C4-2B (cell line): ENCODE measurements at regions not wholly inside any gene's neighbourhood (a gene's known extent, or its start where the extent isn't known, plus 50 kb on each side); places are given as distances from the start of the nearest gene placed in this dataset.

Experiments used
- H3K27ac ChIP-seq: fragments of 450-650 bp; 2 replicates; pipeline ENCODE4 v1.5.1; 2017
- CTCF ChIP-seq: fragments of 450-650 bp; conservative IDR thresholded peaks from 2 replicates; pipeline ENCODE4 v1.5.1; 2017; ENCODE audit warnings: mild to moderate bottlenecking
- ZFX ChIP-seq: fragments of 450-650 bp; IDR thresholded peaks from 2 replicates; pipeline ENCODE4 v1.6.1; 2017

- no peak overlapping the region for H3K27ac ChIP-seq
- TF ChIP-seq ZFX (no peak), CTCF (no peak)
These were observed 165.4 kb upstream of the LDB2 start for GRCh38 chr4:17063888-17064287.

- TF ChIP-seq ZFX = no peak
- TF ChIP-seq CTCF = no peak
- H3K27ac ChIP-seq = no peak overlapping the region
These were observed 161.8 kb upstream of the LDB2 start for GRCh38 chr4:17060230-17060629.

DNA sequence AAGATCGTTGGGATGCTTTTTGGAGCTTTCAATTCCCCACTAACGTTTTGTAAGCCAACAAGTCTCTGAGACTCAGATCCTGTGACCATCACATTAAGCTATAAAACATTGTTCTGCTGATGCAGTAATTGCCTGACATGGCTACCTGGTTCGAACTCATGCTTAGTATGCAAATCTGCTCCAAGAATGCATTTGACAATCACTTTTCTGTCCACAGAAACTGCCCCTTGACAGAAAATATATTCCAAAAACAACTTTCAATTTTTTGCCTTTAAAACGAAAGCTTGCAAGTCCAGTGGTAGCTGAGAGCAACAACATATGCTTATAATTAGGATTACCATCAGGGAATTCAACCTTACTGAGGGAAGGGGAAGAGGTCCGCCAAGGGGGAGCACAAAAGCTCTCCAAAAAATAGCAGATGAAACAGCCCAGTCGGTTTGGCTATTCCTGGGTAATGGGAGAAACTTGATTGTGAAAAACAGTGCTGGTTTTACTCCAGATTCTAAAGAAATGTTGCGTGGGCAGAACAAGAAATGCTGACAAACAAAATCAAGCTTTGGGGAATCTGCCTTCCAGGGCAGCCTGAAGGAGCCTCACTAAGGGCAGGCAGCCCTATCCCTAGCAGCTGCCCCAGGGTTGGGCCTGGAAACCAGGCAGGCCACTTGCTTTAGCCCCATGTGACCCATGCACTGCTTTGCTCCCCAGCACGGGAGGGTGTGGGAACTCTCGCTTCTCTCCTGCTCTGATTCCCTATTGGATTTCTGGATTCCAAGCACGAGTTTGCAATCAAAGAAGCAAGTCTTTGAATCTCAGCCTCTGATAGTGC, 160.7 kb upstream of the LDB2 start:
- H3K27ac ChIP-seq = no peak overlapping the region
- TF ChIP-seq ZFX (no peak), CTCF (no peak)

GRCh38 chr4:17058536-17058915, 160.1 kb upstream of the LDB2 start:
- H3K27ac ChIP-seq = no peak overlapping the region
- no peak for TF ChIP-seq ZFX
- no peak for TF ChIP-seq CTCF

- TF ChIP-seq CTCF (no peak), ZFX (no peak)
- no peak overlapping the region for H3K27ac ChIP-seq
These were observed 158.6 kb upstream of the LDB2 start for GRCh38 chr4:17057035-17057434.

- TF ChIP-seq CTCF = no peak
- H3K27ac ChIP-seq = no peak overlapping the region
These were observed 157.3 kb upstream of the LDB2 start for GRCh38 chr4:17055788-17056187.

GRCh38 chr4:17045866-17046265, 147.4 kb upstream of the LDB2 start:
- TF ChIP-seq ZFX = no peak
- TF ChIP-seq CTCF = no peak
- H3K27ac ChIP-seq = no peak overlapping the region
